Smooth muscle cell (in vitro differentiated cells): ENCODE measurements at regions not wholly inside any gene's neighbourhood (a gene's known extent, or its start where the extent isn't known, plus 50 kb on each side); places are given as distances from the start of the nearest gene placed in this dataset.

Source experiments
- DNase-seq: peaks from one replicate; lab custom pipeline; 2025; ENCODE audit not compliant: unreplicated experiment; lab: John Stamatoyannopoulos, UW
- H2AFZ ChIP-seq: fragments of 200-600 bp; sonication (generic); 2 replicates; pipeline ENCODE4 v1.6.0; 2016; ENCODE audit warnings: antibody characterized with exemption, low read depth, mild to moderate bottlenecking
- H3F3A ChIP-seq: fragments of 200-600 bp; sonication (generic); 2 replicates; pipeline ENCODE4 v1.6.0; 2017; ENCODE audit warnings: antibody characterized with exemption, low read depth
- H3K27ac ChIP-seq: fragments of 200-600 bp; sonication (generic); 2 replicates; pipeline ENCODE4 v1.5.1; 2016; ENCODE audit warnings: low read depth, mild to moderate bottlenecking
- H3K27me3 ChIP-seq: fragments of 200-600 bp; sonication (generic); 2 replicates; pipeline ENCODE4 v1.6.1; 2016; ENCODE audit warnings: low read depth, mild to moderate bottlenecking
- H3K36me3 ChIP-seq: fragments of 200-600 bp; sonication (generic); 2 replicates; pipeline ENCODE4 v1.5.1; 2016; ENCODE audit warnings: low read depth
- H3K4me1 ChIP-seq: fragments of 200-600 bp; sonication (generic); 2 replicates; pipeline ENCODE4 v1.5.1; 2016; ENCODE audit warnings: low read depth
- H3K4me2 ChIP-seq: fragments of 200-600 bp; sonication (generic); 2 replicates; pipeline ENCODE4 v1.6.0; 2016; ENCODE audit warnings: mild to moderate bottlenecking
- H3K4me3 ChIP-seq: fragments of 200-600 bp; sonication (generic); 2 replicates; pipeline ENCODE4 v1.5.1; 2016; ENCODE audit warnings: mild to moderate bottlenecking
- H3K79me2 ChIP-seq: fragments of 200-600 bp; sonication (generic); 2 replicates; pipeline ENCODE4 v1.6.0; 2016; ENCODE audit warnings: low read depth, mild to moderate bottlenecking
- H3K9ac ChIP-seq: fragments of 200-600 bp; sonication (generic); 2 replicates; pipeline ENCODE4 v1.6.0; 2016; ENCODE audit warnings: low read depth
- H3K9me3 ChIP-seq: fragments of 200-600 bp; sonication (generic); replicated peaks from 2 replicates; pipeline ENCODE4 v1.5.1; 2016; ENCODE audit warnings: low read depth
- H4K20me1 ChIP-seq: fragments of 200-600 bp; sonication (generic); 2 replicates; pipeline ENCODE4 v1.6.0; 2016; ENCODE audit warnings: low read depth
- WGBS: methylation state at CpG from one replicate; pipeline ENCODE4 v1.1.7; 2016; ENCODE audit warnings: low lambda C conversion rate; 5-methylcytosine and 5-hydroxymethylcytosine counted together
- TF ChIP-seq, protein P1 (sequence below): fragments of 200-600 bp; sonication (generic); IDR thresholded peaks from 2 replicates; pipeline ENCODE4 v1.5.1; 2017; ENCODE audit warnings: borderline replicate concordance, mild to moderate bottlenecking, antibody characterized with exemption; ENCODE audit not compliant: insufficient read depth, poor library complexity, severe bottlenecking

- WGBS: 92% methylated on average over 3 of the region's 3 CpGs
- Histone ChIP-seq H3K4me3 (no peak overlapping the region), H3K9me3 (no peaks in the 10 kb centered on the region), H4K20me1 (no peaks in the 10 kb centered on the region), H3K27me3 (no peaks in the 10 kb centered on the region), H3F3A (no peaks in the 10 kb centered on the region), H3K27ac (no peak overlapping the region), H3K4me1 (no peaks in the 10 kb centered on the region), H3K9ac (no peak overlapping the region), H3K79me2 (no peaks in the 10 kb centered on the region), H3K4me2 (no peak overlapping the region), H3K36me3 (no peaks in the 10 kb centered on the region), H2AFZ (no peak overlapping the region)
- DNase-seq: no peak
- TF ChIP-seq, protein P1, sequence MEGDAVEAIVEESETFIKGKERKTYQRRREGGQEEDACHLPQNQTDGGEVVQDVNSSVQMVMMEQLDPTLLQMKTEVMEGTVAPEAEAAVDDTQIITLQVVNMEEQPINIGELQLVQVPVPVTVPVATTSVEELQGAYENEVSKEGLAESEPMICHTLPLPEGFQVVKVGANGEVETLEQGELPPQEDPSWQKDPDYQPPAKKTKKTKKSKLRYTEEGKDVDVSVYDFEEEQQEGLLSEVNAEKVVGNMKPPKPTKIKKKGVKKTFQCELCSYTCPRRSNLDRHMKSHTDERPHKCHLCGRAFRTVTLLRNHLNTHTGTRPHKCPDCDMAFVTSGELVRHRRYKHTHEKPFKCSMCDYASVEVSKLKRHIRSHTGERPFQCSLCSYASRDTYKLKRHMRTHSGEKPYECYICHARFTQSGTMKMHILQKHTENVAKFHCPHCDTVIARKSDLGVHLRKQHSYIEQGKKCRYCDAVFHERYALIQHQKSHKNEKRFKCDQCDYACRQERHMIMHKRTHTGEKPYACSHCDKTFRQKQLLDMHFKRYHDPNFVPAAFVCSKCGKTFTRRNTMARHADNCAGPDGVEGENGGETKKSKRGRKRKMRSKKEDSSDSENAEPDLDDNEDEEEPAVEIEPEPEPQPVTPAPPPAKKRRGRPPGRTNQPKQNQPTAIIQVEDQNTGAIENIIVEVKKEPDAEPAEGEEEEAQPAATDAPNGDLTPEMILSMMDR: no peak
These were observed 159.5 kb upstream of the WDR11 start for GRCh38 chr10:120691625-120692024.

- no peak overlapping the region for H3K4me3 ChIP-seq
- H3K4me1 ChIP-seq: no peaks in the 10 kb centered on the region
- H3F3A ChIP-seq: no peaks in the 10 kb centered on the region
- no peaks in the 10 kb centered on the region for H3K27me3 ChIP-seq
- DNase-seq: no peak
- H3K9me3 ChIP-seq: no peaks in the 10 kb centered on the region
- H3K27ac ChIP-seq: no peak overlapping the region
- H3K4me2 ChIP-seq: no peak overlapping the region
- TF ChIP-seq, protein P1: no peak
- no peaks in the 10 kb centered on the region for H3K79me2 ChIP-seq
- H3K9ac ChIP-seq: no peak overlapping the region
- H4K20me1 ChIP-seq: no peaks in the 10 kb centered on the region
- WGBS: 80% methylated on average over 2 of the region's 2 CpGs
- no peaks in the 10 kb centered on the region for H3K36me3 ChIP-seq
- H2AFZ ChIP-seq: no peak overlapping the region
These were observed 150.7 kb upstream of the WDR11 start for GRCh38 chr10:120700426-120700825.

DNA sequence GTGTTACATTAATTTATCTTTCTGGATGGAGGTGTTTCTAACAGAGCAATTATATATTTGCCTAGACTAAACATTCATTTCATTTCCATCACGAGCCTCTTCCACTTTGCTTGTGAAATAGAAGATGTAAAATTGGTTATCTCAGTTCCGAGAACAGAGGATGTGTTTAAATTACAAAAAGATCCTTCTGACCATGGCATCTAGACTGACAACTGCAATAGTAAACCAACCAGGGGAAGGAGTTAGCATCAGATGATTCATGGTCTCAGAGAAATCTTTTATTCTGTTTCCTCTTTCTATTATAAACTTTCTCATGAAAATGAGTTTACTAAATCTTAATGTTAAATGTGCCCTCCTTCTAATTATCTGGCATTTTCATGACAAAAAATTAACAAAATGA, 149.8 kb upstream of the WDR11 start:
- no peaks in the 10 kb centered on the region for H3K79me2 ChIP-seq
- H3K4me2 ChIP-seq: no peak overlapping the region
- DNase-seq: no peak
- H3K36me3 ChIP-seq: no peaks in the 10 kb centered on the region
- TF ChIP-seq, protein P1: no peak
- no peak overlapping the region for H3K4me3 ChIP-seq
- no peak overlapping the region for H2AFZ ChIP-seq
- H3K9ac ChIP-seq: no peak overlapping the region
- WGBS: 86% methylated on average over 2 of the region's 2 CpGs
- no peaks in the 10 kb centered on the region for H3K4me1 ChIP-seq
- no peak overlapping the region for H3K27ac ChIP-seq
- H3K27me3 ChIP-seq: no peaks in the 10 kb centered on the region
- H4K20me1 ChIP-seq: no peaks in the 10 kb centered on the region
- no peaks in the 10 kb centered on the region for H3K9me3 ChIP-seq
- no peaks in the 10 kb centered on the region for H3F3A ChIP-seq

DNA sequence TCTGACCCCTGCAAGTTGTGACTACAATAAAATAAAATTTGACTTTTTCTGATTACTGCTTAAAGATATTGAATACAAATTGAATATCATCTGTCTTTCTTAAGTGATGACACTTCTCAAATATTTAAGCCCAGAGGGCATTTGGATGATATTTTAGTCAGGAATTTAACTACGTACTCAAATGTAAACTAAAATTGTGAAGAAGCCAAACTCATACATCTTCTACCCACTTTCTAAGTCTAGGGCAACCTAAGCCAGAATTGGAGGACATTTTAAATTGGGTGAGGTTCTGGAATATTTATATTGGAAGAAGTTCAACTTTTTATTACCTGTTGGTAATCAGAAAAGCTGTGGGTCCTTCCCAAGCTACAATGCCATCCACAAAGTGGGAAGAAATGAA, 149.1 kb upstream of the WDR11 start:
- no peaks in the 10 kb centered on the region for H3K79me2 ChIP-seq
- no peaks in the 10 kb centered on the region for H4K20me1 ChIP-seq
- H3K4me1 ChIP-seq: no peaks in the 10 kb centered on the region
- H3F3A ChIP-seq: no peaks in the 10 kb centered on the region
- no peaks in the 10 kb centered on the region for H3K36me3 ChIP-seq
- TF ChIP-seq, protein P1: no peak
- H3K9me3 ChIP-seq: no peaks in the 10 kb centered on the region
- H3K4me3 ChIP-seq: no peak overlapping the region
- H3K27ac ChIP-seq: no peak overlapping the region
- H3K9ac ChIP-seq: no peak overlapping the region
- WGBS: 88% methylated on average over 1 of the region's 1 CpG
- H3K4me2 ChIP-seq: no peak overlapping the region
- no peaks in the 10 kb centered on the region for H3K27me3 ChIP-seq
- no peak for DNase-seq
- no peak overlapping the region for H2AFZ ChIP-seq
